ENCODE measurements at regions not wholly inside any gene's neighbourhood (a gene's known extent, or its start where the extent isn't known, plus 50 kb on each side); places are given as distances from the start of the nearest gene placed in this dataset.

GRCh38 chr2:195606179-195606578 is 50.8 kb upstream of the SLC39A10 start:
- intact Hi-C loops (cut with DNase I) = no loop called here
- no peak for DNase-seq (ENCODE audit: low spot score)
- no peak for ATAC-seq

DNA sequence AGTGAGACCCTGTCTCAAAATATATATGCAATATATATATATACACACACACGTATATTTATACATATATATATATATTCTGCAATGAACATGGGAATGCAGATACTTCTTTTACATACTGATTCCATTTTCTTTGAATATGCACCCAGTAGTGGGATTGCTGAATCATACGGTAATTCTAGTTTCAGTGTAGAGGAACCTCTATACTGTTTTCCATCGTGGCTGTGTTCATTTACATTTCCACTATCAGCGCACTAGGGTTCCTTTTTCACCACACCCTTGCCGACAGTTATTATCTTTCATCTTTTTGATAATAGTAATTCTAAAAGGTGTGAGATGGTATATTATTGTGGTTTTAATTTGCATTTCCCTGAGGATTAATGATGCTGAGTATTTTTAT is 52.3 kb upstream of the SLC39A10 start:
- no peak for DNase-seq (ENCODE audit: low spot score)
- ATAC-seq = no peak
- intact Hi-C loops (cut with DNase I) = no loop called here

DNA sequence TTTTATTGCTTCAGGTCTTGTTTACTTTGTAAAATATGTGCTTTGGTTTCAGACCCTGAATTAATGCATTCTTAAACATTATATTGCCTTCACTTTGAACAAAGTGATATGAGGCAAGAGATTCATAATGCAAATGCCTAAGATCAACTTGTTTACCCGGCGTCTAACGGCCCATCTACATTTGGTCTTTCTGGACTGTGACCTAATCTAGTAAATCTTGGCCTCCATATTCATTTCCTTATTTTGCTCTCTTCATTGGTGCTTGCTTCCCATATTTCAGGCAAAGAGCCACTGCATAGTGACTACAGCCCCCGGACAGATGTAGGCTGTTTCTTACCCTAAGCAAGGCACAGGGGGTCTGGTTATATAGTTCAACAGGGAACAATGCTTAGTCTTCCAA is 53.0 kb upstream of the SLC39A10 start:
- no peak for ATAC-seq
- intact Hi-C loops (cut with DNase I) = no loop called here
- DNase-seq (ENCODE audit: low spot score) = no peak

- no peak for ATAC-seq
- no peak for DNase-seq (ENCODE audit: low spot score)
- intact Hi-C loops (cut with DNase I) = no loop called here
These were observed 53.6 kb upstream of the SLC39A10 start for GRCh38 chr2:195603408-195603807.

DNA sequence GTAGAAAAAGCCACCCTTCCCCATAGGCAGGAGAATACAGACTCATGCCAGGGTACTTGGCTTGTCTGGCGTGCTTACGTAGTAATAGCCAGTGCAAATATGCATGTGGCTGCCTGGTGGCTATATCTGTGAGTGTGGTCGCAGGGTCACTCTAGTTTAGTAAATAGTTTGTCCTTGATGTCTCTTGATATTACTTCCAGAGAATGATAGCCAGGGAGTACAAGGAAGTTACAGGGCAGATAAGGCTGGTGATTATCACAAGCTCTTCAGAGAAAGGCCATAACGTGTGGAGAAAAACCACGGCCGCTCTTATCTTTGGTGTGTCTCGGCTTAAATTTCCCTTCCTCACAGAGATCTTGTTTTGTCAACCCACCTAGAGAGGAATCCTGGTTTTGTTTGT is 54.3 kb upstream of the SLC39A10 start:
- intact Hi-C loops (cut with DNase I) = no loop called here
- ATAC-seq = no peak
- DNase-seq (ENCODE audit: low spot score) = no peak

DNA sequence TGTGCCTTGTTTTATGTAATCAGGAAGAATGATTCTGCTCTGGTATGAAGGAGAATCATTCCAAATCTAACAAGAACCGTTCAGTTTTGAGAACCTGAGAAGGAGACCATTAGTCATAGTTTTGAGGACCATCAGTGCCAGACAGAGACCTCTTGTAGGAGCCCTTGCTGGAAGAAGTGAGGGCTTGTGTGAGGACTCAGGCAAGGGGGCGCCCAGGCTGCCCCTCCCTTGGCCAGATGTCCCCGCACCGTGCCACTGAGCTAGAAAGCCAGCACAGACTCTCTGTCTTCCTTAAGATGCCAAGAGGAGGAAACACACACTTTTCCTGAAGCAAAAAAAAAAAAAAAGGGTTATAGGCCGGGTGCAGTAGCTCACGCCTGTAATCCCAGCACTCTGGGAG is 55.7 kb upstream of the SLC39A10 start:
- no peak for ATAC-seq
- intact Hi-C loops (cut with DNase I) = no loop called here
- no peak for DNase-seq (ENCODE audit: low spot score)

GRCh38 chr2:195600778-195601177 is 56.2 kb upstream of the SLC39A10 start:
- intact Hi-C loops (cut with DNase I) = no loop called here
- ATAC-seq (no peak), DNase-seq (ENCODE audit: low spot score) (no peak)

DNA sequence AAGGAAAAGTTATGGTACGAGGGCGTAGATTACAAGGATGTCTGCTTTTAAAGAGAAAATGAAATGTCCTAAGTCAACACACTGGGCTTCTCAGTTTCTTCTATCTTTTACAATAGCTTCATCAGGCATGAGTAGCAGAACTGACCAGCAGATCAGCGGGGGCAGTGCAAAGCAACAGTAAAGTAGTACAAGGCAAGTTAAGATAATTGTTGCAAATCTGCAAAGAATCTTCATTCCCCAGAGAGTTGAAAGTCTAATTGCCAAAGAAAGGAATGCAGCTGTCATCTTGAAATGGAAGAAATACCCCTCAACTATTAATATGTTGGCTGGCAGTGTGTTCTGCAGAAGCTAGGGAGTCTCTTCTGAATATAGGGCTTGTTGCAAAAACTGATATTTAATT is 60.2 kb upstream of the SLC39A10 start:
- DNase-seq (ENCODE audit: low spot score) = no peak
- ATAC-seq = no peak
- intact Hi-C loops (cut with DNase I) = no loop called here

- DNase-seq (ENCODE audit: low spot score) (no peak), ATAC-seq (peak; percentile 51)
- intact Hi-C loops (cut with DNase I) = no loop called here
These were observed 61.2 kb upstream of the SLC39A10 start for GRCh38 chr2:195595825-195596224.

- intact Hi-C loops (cut with DNase I) = no loop called here
- ATAC-seq (no peak), DNase-seq (ENCODE audit: low spot score) (no peak)
These were observed 61.9 kb upstream of the SLC39A10 start for GRCh38 chr2:195594919-195595694.

DNA sequence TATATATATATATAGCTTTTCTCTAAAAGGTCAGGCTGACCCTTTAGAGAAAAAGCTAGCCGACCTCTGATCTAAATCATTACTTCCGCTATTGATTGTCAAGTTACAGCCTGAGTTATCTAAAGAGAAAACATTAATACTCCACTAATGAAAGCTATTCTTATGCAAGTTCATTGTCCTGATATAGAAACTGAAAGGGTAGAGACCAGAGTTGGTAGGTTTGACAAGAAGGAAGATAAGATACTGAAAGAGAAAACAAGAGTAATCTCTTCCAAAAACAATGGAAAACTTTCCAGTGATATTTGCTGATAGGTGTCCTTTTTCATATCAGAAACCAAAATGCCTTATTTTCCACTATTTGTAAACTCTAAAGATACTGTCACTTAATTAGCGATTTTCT is 62.8 kb upstream of the SLC39A10 start:
- DNase-seq (ENCODE audit: low spot score) = no peak
- no peak for ATAC-seq
- intact Hi-C loops (cut with DNase I) = no loop called here

DNA sequence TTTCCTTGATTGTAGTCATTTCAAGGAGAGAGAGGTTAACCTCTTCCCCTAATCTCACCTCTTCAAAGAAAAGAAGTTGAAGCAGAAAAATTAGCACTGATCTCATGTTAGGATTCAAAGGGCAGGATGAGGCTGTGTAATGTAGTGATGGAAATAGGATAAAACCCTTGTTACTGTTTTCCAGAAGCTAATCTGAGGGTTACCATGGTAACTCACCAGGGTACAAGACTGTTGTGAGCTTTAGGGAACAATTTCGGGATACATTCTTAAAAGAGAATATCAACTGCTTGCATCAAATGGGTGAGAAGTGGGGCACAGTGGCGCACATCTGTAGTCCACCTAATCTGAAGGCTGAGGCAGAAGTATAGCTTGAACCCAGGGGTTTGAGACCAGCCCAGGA is 64.9 kb upstream of the SLC39A10 start:
- no peak for ATAC-seq
- no peak for DNase-seq (ENCODE audit: low spot score)
- intact Hi-C loops (cut with DNase I) = no loop called here

- intact Hi-C loops (cut with DNase I) = no loop called here
- DNase-seq (ENCODE audit: low spot score) (no peak), ATAC-seq (no peak)
These were observed 66.2 kb upstream of the SLC39A10 start for GRCh38 chr2:195590861-195591205.

- intact Hi-C loops (cut with DNase I) = no loop called here
- ATAC-seq (no peak), DNase-seq (ENCODE audit: low spot score) (no peak)
These were observed 66.7 kb upstream of the SLC39A10 start for GRCh38 chr2:195590199-195590860.

DNA sequence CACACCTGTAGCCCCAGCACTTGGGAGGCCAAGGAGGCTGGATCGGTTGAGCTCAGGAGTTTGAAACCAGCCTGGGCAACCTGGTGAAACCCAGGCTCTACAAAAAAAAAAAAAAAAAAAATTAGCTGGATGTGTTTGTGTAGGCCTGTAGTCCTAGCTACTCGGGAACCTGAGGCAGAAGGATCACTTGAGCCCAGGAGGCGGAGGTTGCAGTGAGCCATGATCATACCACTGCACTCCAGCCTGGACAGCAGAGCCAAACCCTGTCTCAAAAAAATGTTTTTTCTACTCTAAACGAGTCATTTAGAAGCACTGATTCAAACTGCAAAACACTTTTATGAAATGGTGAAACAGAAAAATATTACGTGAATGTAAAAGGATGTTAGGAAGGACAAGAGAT is 69.1 kb upstream of the SLC39A10 start:
- intact Hi-C loops (cut with DNase I) = no loop called here
- DNase-seq (ENCODE audit: low spot score) (no peak), ATAC-seq (no peak)

DNA sequence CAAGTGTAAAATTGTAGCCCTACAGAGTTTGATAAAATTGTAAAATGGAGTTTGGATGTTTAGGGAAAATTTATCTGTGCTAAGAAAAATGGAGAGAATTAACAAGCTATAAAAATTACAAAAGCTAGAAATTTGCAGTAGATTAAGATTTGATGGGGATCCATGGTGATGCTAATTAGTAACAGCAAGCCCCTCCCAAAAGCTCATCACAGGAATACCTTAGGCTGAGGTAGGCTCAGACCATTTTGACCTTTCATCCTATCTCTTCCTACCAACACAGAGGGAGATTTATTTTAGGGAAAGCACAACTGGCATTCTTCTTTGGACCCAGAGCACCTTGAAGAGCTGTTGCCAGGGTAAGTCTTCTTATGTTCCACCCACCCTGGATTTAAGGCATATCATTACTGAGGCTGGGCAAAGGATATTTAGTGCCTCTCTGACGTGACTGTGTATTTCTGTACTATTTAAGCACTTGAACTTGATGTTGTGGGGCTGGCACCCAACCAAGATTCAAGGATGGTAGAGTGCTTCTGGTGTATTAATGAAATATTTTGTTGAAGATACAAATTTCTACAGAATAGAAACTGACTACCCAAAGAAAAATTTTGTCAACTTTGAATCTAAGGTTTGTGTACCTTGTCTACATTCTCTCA is 70.8 kb upstream of the SLC39A10 start:
- DNase-seq (ENCODE audit: low spot score) = no peak
- no peak for ATAC-seq
- intact Hi-C loops (cut with DNase I) = no loop called here

GRCh38 chr2:195582188-195582587 is 74.8 kb upstream of the SLC39A10 start:
- ATAC-seq = no peak
- intact Hi-C loops (cut with DNase I) = no loop called here
- DNase-seq (ENCODE audit: low spot score) = no peak

DNA sequence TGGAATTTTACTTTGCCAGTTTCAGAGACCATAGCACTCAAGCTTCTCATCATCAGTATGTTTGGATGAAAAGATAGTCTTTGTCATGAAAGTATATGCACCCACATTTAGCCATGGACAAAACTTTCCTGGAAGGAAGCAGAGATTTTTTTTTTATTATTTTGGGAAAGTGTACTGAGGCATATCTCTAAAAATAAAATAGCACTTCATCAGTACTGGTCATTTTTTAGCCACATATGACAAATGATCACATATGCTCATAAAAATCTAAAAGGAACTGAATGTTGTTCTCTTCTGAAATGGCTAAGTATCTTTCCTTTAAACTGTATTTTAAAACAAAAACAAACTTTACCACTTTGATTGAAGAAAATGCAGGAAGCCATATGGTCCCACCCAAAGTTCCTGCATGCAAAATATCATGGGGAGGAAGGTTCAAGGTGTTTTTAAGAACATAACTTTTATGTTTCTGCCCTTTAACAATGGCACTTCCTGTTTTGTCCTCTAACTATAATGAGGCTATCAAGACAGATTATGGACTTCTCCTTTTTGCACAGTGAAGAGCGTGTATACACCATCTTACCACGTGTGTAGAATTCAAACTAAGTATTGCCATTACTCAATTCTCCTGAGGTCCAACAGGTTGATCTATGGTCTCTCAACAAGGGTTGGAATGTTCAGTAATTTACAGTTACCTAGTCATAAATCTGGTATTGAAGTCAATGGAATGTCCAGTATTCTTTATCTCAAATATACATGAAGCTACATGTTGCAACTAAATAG is 77.1 kb upstream of the SLC39A10 start:
- intact Hi-C loops (cut with DNase I) = no loop called here
- DNase-seq (ENCODE audit: low spot score) (no peak), ATAC-seq (peak; percentile 57)

- intact Hi-C loops (cut with DNase I) = no loop called here
- no peak for DNase-seq (ENCODE audit: low spot score)
- ATAC-seq = no peak
These were observed 81.1 kb upstream of the SLC39A10 start for GRCh38 chr2:195575879-195576401.

DNA sequence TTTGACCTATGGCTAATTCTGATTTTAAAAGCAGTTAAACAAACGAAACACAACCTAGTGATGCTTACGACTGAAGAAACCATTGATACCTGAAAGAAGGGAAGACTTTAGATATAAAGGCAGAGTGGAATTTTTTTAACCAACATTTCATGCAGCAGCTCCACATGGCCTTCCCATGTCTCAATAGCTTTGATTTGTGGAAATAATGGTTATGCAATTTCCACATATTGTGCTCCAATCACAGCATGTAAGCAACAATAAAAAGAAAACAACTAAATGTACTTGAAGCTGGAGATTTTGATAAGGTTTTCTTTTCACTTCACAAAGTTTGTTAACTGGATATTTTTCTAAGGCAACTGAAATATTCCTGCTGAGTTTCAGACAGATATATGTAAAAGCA is 82.0 kb upstream of the SLC39A10 start:
- ATAC-seq = no peak
- intact Hi-C loops (cut with DNase I) = no loop called here
- no peak for DNase-seq (ENCODE audit: low spot score)
